Mucosa of descending colon (tissue), 3 donors: ENCODE measurements at regions not wholly inside any gene's neighbourhood (a gene's known extent, or its start where the extent isn't known, plus 50 kb on each side); places are given as distances from the start of the nearest gene placed in this dataset.

Source experiments
- ATAC-seq: fragments of 200-7000 bp; cut with Tn5 transposase; one replicate; pipeline ENCODE4 v1.9.1; 2020; ENCODE audit warnings: mild to moderate bottlenecking, moderate library complexity
- DNase-seq, 3 donors: peaks; one replicate each; pipeline ENCODE4 v3.0.0-alpha.2; 2020
- H3K36me3 ChIP-seq: fragments of 200-600 bp; one replicate; pipeline ENCODE4 v1.8.0; 2021; ENCODE audit warnings: low read depth, mild to moderate bottlenecking
- H3K4me1 ChIP-seq: fragments of 200-600 bp; one replicate; pipeline ENCODE4 v1.8.0; 2021; ENCODE audit warnings: low read depth, mild to moderate bottlenecking
- H3K4me3 ChIP-seq: fragments of 200-600 bp; one replicate; pipeline ENCODE4 v1.8.0; 2021; ENCODE audit warnings: mild to moderate bottlenecking
- H3K9me3 ChIP-seq: fragments of 200-600 bp; one replicate; pipeline ENCODE4 v1.8.0; 2021; ENCODE audit warnings: mild to moderate bottlenecking
- intact Hi-C, 2 donors: fragments of 100-400 bp; cut with DNase I in 1 of 2; cut with micrococcal nuclease in 1 of 2; formaldehyde crosslinking; loops; one replicate each; pipeline versions ENCODE4 v1.11.0 to v1.11.1; 2022; cut with DNase I, micrococcal nuclease
- TF ChIP-seq, protein P1 (sequence below): fragments of 200-600 bp; IDR thresholded peaks from one replicate; pipeline ENCODE4 v1.8.0; 2022; ENCODE audit warnings: antibody characterized with exemption, mild to moderate bottlenecking
- donor health status: DM: no; HTN: no; CAD: no; lungs with moderate emphysema.
- donor health status: DM: no; HTN: no; CAD: no.
- donor health status: DM: no; HTN: yes; CAD: no.

DNA sequence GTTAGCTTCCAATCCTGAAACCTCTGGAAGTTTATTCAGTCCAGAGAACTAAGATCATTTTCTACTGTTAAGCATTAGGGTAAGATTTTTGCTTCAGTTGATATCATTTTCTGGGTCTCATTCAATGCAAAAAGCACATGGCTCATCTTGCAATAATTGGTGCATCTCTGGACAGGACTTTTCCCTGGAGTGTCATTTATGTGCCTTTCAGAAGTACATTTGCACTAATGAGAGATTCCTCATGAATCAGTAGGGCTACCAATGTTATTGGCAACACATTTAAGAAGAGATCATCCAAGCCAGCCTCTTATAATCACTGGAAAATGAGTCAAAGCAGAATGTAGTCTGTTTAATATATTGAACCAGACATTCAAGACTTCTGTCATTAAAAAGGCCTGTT is 224.2 kb upstream of the CHRNA7 start:
- TF ChIP-seq, protein P1, sequence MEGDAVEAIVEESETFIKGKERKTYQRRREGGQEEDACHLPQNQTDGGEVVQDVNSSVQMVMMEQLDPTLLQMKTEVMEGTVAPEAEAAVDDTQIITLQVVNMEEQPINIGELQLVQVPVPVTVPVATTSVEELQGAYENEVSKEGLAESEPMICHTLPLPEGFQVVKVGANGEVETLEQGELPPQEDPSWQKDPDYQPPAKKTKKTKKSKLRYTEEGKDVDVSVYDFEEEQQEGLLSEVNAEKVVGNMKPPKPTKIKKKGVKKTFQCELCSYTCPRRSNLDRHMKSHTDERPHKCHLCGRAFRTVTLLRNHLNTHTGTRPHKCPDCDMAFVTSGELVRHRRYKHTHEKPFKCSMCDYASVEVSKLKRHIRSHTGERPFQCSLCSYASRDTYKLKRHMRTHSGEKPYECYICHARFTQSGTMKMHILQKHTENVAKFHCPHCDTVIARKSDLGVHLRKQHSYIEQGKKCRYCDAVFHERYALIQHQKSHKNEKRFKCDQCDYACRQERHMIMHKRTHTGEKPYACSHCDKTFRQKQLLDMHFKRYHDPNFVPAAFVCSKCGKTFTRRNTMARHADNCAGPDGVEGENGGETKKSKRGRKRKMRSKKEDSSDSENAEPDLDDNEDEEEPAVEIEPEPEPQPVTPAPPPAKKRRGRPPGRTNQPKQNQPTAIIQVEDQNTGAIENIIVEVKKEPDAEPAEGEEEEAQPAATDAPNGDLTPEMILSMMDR: no peak
- Histone ChIP-seq H3K4me3 (no peak overlapping the region), H3K4me1 (no peaks in the 10 kb centered on the region), H3K9me3 (no peaks in the 10 kb centered on the region), H3K36me3 (no peaks in the 10 kb centered on the region)
- intact Hi-C loops: no loop called here
- ATAC-seq (no peak), DNase-seq (no peak)

DNA sequence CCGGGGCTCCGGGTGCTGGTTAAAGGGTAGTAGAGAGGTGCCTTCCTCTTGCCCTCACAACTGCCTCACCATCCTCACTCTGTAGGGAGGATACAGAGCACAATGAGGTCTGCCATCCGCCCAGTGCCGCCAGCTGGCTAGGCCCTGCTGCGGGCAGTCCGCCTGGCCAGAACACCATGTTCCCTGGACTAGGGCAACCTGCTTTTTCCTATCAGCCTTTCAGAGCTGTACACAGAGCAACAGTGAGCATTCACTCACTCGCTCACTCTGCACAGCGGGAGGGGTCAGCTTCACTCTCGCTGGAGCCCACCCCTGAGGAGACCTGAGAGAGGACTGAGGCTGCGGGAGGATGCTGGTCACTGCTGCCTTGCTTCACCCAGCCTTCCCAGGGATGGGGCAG is 218.7 kb upstream of the CHRNA7 start:
- H3K4me1 ChIP-seq: no peaks in the 10 kb centered on the region
- H3K4me3 ChIP-seq: no peak overlapping the region
- intact Hi-C loops: no loop called here
- H3K9me3 ChIP-seq: no peaks in the 10 kb centered on the region
- DNase-seq (no peak), ATAC-seq (no peak)
- TF ChIP-seq, protein P1: no peak
- no peaks in the 10 kb centered on the region for H3K36me3 ChIP-seq

DNA sequence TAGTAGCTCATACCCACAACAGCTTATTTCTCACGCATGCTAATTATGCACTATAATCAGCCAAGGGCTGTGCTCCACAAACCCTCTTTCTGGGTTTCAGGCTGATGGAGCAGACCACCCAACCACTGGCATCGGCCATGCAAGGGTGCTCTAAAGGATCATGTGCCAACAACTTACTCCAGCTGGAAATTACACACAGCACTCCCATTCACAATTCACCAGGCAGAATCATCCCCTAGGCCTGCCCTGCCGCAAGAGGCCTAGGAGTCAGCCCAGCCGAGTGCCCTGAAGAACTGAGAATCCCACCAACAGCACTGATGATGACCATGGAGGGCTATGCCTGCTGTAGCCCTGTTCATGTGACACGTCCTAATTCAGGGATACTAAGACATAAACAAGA is 216.2 kb upstream of the CHRNA7 start:
- no peaks in the 10 kb centered on the region for H3K9me3 ChIP-seq
- TF ChIP-seq, protein P1: no peak
- no peaks in the 10 kb centered on the region for H3K36me3 ChIP-seq
- DNase-seq: no peak
- no peak overlapping the region for H3K4me3 ChIP-seq
- intact Hi-C loops: no loop called here
- ATAC-seq: no peak
- no peaks in the 10 kb centered on the region for H3K4me1 ChIP-seq

DNA sequence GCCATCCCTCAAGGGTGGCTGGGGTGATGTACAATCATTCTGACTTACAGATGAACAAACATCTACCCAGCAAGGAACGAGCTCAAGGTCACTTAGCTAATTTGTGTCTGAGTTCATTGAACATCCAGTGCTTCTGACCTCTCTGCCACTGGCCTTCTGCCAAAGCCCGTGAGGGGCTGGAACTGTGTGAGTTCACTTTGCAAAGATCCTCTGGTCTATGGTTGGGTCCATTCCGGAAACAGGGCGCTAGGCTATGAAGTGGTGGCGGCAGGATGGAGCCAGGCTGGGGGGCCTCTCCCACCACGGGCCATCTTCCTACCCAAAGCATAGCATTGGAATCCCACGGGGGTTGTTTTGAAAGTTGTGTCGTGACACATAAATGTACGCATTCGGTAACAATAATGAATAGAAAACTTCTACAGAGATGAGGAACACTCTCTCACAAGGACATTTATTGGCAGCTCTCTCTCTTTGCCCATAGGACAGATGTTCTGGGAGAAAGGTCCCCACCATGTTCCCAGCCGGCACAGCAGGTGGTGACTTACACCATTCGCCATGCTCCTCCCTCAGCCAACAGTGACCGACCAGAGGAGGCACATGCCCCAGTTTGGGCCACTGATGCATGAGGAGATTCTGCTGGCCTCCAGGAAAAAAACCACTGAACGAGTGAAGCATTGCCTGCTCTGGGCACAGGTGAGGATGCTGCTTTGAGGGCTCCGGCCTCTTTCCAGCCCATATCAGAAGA is 214.7 kb upstream of the CHRNA7 start:
- no peak for ATAC-seq
- no peak overlapping the region for H3K4me3 ChIP-seq
- TF ChIP-seq, protein P1: no peak
- no peaks in the 10 kb centered on the region for H3K36me3 ChIP-seq
- H3K4me1 ChIP-seq: no peaks in the 10 kb centered on the region
- no peaks in the 10 kb centered on the region for H3K9me3 ChIP-seq
- no peak for DNase-seq
- intact Hi-C loops: no loop called here

DNA sequence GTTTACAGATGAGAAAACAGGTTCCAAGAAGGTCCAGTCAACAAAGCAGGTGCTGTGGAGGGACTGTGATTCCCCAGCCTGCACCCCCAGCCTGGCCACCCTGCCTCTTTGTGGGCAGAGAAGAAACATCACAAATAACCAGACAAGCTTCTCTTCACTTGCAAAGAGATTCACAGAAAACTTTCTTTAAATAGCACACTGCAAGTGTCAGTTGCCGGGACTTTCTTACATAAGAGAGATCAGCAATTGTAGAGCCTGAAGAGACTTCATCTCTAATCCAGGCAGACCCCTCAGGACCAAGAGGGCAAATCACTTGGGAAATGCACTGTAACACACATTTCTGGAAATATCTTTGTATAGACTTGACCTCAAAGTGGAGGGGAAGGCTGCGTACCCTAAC is 207.9 kb upstream of the CHRNA7 start:
- intact Hi-C loops: no loop called here
- TF ChIP-seq, protein P1: no peak
- H3K4me3 ChIP-seq: no peak overlapping the region
- no peaks in the 10 kb centered on the region for H3K9me3 ChIP-seq
- H3K4me1 ChIP-seq: no peaks in the 10 kb centered on the region
- DNase-seq (no peak), ATAC-seq (no peak)
- H3K36me3 ChIP-seq: no peaks in the 10 kb centered on the region

DNA sequence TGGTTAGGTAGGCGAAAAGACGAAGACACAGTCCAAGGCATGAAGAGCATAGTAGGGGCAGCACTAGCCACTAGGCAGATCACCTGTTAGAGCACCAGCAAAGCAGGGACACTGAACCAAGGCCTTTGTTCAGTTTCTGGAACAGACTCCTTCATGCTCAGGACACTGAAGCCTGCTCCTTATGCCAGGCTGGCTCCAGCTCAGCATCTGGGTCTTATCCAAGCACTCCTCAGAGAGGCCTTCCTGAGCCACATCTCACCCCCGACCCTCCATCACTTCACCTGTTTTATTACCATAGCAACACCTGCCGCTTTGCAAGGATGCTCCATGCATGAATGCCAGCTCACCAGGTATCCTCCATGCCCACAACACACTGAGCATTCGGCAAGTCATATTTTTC is 206.3 kb upstream of the CHRNA7 start:
- H3K9me3 ChIP-seq: no peaks in the 10 kb centered on the region
- TF ChIP-seq, protein P1: no peak
- intact Hi-C loops: no loop called here
- ATAC-seq (no peak), DNase-seq (no peak)
- no peaks in the 10 kb centered on the region for H3K36me3 ChIP-seq
- no peaks in the 10 kb centered on the region for H3K4me1 ChIP-seq
- no peak overlapping the region for H3K4me3 ChIP-seq
